ENCODE measurements at regions not wholly inside any gene's neighbourhood (a gene's known extent, or its start where the extent isn't known, plus 50 kb on each side); places are given as distances from the start of the nearest gene placed in this dataset.

DNA sequence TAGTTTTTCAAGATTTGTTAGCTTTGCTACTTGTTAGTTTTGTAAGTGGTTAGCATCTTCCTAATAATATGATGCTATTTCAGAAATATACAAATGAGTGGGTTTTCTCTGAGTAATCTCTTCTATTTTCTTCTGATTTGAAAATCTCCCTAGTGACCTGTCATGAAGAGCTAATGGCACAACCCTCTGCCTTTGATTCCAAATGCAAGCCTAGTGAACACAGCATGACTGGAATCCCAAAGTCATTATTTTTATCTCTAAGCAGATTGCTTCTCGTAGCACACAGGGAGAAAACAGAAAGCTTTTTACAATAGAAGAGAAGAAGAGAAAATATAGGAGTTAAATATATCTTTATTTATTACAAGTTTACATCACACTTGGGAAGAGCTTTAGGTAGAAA is 295.5 kb downstream of the LRATD1 start:
- Histone ChIP-seq H3K9me3 (ENCODE audit: control insufficient read depth in 2 of 3, insufficient read depth in 1 of 3, low read length in 3 of 3) (no peaks in the 10 kb centered on the region), H3K36me3 (ENCODE audit: control insufficient read depth in 2 of 3, insufficient read depth in 3 of 3, low read length in 3 of 3) (no peaks in the 10 kb centered on the region), H3K9ac (ENCODE audit: low read length in 3 of 3) (no peak overlapping the region), H3K4me3 (ENCODE audit: low read length in 3 of 3) (no peak overlapping the region), H3K27ac (ENCODE audit: low read depth in 2 of 2, low read length in 2 of 2) (no peak overlapping the region), H3K4me1 (ENCODE audit: control insufficient read depth in 2 of 3, insufficient read depth in 2 of 3, low read depth in 1 of 3, low read length in 3 of 3) (no peaks in the 10 kb centered on the region), H3K27me3 (ENCODE audit: control insufficient read depth, insufficient read depth, low read length) (no peaks in the 10 kb centered on the region)
- TF ChIP-seq CTCF (IDR thresholded peaks at IDR 0.05; ENCODE audit: borderline replicate concordance, extremely low read depth, insufficient read depth) = no peak
- intact Hi-C loops (cut with DNase I) = no loop called here
- FAIRE-seq (no peak), DNase-seq (no peak)

GRCh38 chr2:14930441-14930840 is 297.9 kb downstream of the LRATD1 start:
- no peak for FAIRE-seq
- no peak for TF ChIP-seq CTCF (IDR thresholded peaks at IDR 0.05; ENCODE audit: borderline replicate concordance, extremely low read depth, insufficient read depth)
- Histone ChIP-seq H3K4me3 (ENCODE audit: low read length in 3 of 3) (no peak overlapping the region), H3K4me1 (ENCODE audit: control insufficient read depth in 2 of 3, insufficient read depth in 2 of 3, low read depth in 1 of 3, low read length in 3 of 3) (no peaks in the 10 kb centered on the region), H3K9ac (ENCODE audit: low read length in 3 of 3) (no peak overlapping the region), H3K27me3 (ENCODE audit: control insufficient read depth, insufficient read depth, low read length) (no peaks in the 10 kb centered on the region), H3K36me3 (ENCODE audit: control insufficient read depth in 2 of 3, insufficient read depth in 3 of 3, low read length in 3 of 3) (no peaks in the 10 kb centered on the region), H3K9me3 (ENCODE audit: control insufficient read depth in 2 of 3, insufficient read depth in 1 of 3, low read length in 3 of 3) (no peaks in the 10 kb centered on the region), H3K27ac (ENCODE audit: low read depth in 2 of 2, low read length in 2 of 2) (no peak overlapping the region)
- intact Hi-C loops (cut with DNase I) = no loop called here
- no peak for DNase-seq

DNA sequence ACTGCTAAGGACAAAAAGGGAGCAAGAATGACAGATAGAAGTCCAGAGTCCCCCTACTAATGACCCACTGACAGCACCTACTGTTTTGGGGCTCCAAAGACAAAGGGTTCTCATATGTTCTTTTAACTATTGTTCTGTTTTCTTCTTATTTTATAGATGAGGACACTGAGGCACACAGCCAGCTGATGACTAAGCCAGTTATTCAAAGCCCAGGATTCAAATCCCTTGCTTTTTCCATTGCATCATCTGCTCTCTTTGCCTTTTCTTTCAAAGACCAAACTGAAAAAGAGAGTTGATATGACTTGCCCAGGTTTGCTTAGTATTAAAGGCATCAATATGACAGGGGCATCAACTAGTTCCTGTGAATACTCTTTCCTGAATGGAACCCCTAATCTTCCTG is 299.8 kb downstream of the LRATD1 start:
- Histone ChIP-seq H3K4me1 (ENCODE audit: control insufficient read depth in 2 of 3, insufficient read depth in 2 of 3, low read depth in 1 of 3, low read length in 3 of 3) (no peaks in the 10 kb centered on the region), H3K36me3 (ENCODE audit: control insufficient read depth in 2 of 3, insufficient read depth in 3 of 3, low read length in 3 of 3) (no peaks in the 10 kb centered on the region), H3K27me3 (ENCODE audit: control insufficient read depth, insufficient read depth, low read length) (no peaks in the 10 kb centered on the region), H3K9ac (ENCODE audit: low read length in 3 of 3) (no peak overlapping the region), H3K4me3 (ENCODE audit: low read length in 3 of 3) (no peak overlapping the region), H3K27ac (ENCODE audit: low read depth in 2 of 2, low read length in 2 of 2) (no peak overlapping the region), H3K9me3 (ENCODE audit: control insufficient read depth in 2 of 3, insufficient read depth in 1 of 3, low read length in 3 of 3) (no peaks in the 10 kb centered on the region)
- DNase-seq (no peak), FAIRE-seq (no peak)
- no peak for TF ChIP-seq CTCF (IDR thresholded peaks at IDR 0.05; ENCODE audit: borderline replicate concordance, extremely low read depth, insufficient read depth)
- intact Hi-C loops (cut with DNase I) = no loop called here

GRCh38 chr2:14933753-14934152 is 301.2 kb downstream of the LRATD1 start:
- Histone ChIP-seq H3K27me3 (ENCODE audit: control insufficient read depth, insufficient read depth, low read length) (no peaks in the 10 kb centered on the region), H3K4me1 (ENCODE audit: control insufficient read depth in 2 of 3, insufficient read depth in 2 of 3, low read depth in 1 of 3, low read length in 3 of 3) (no peaks in the 10 kb centered on the region), H3K27ac (ENCODE audit: low read depth in 2 of 2, low read length in 2 of 2) (no peak overlapping the region), H3K4me3 (ENCODE audit: low read length in 3 of 3) (no peak overlapping the region), H3K9me3 (ENCODE audit: control insufficient read depth in 2 of 3, insufficient read depth in 1 of 3, low read length in 3 of 3) (no peaks in the 10 kb centered on the region), H3K36me3 (ENCODE audit: control insufficient read depth in 2 of 3, insufficient read depth in 3 of 3, low read length in 3 of 3) (no peaks in the 10 kb centered on the region), H3K9ac (ENCODE audit: low read length in 3 of 3) (no peak overlapping the region)
- no peak for TF ChIP-seq CTCF (IDR thresholded peaks at IDR 0.05; ENCODE audit: borderline replicate concordance, extremely low read depth, insufficient read depth)
- intact Hi-C loops (cut with DNase I) = no loop called here
- DNase-seq (no peak), FAIRE-seq (no peak)
